Cardiac septum (tissue), 1 donor: ENCODE measurements at regions not wholly inside any gene's neighbourhood (a gene's known extent, or its start where the extent isn't known, plus 50 kb on each side); places are given as distances from the start of the nearest gene placed in this dataset.
"Not testable (repeated sequence)": the region's sequence is repeated elsewhere in the genome, so short reads cannot be mapped to it uniquely, and the experiment has no call there.

ENCODE experiments used
- DNase-seq: peaks from one replicate; pipeline ENCODE4 v3.0.0-alpha.2; 2020; ENCODE audit warnings: low spot score
- intact Hi-C: fragments of 100-400 bp; cut with DNase I; formaldehyde crosslinking; loops from one replicate; pipeline ENCODE4 v1.14.0; 2022
- donor health status: DM: no; HTN: no; CAD: no.

- intact Hi-C loops, result no loop called here
- DNase-seq, result no peak
Measured at GRCh38 chr9:82720515-82720914, 342.4 kb downstream of the RASEF start.

- no peak for DNase-seq
- intact Hi-C loops, result no loop called here
Measured at GRCh38 chr9:82721593-82721992, 341.3 kb downstream of the RASEF start.

DNA sequence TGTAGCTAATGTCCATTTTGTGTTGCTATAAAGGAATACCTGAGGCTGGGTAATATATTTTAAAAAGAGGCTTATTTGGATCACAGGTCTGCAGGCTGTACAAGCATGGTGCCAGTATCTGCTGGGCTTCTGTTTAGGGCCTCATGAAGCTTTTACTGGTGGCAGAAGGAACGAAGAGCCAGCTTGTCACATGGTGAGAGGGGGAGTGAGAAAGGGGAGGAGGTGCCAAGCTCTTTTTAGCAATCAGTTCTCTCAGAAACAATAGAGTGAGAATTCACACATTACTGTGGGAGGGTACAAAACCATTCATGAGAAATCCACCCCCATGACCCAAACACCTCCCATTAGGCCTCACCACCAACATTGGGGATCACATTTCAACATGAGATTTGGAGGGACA, 340.9 kb downstream of the RASEF start:
- no peak for DNase-seq
- intact Hi-C loops, result no loop called here

- no peak for DNase-seq
- intact Hi-C loops, result no loop called here
Measured at GRCh38 chr9:82722561-82722960, 340.4 kb downstream of the RASEF start.

- intact Hi-C loops, result no loop called here
- no peak for DNase-seq
Measured at GRCh38 chr9:82726424-82727276, 336.3 kb downstream of the RASEF start.

DNA sequence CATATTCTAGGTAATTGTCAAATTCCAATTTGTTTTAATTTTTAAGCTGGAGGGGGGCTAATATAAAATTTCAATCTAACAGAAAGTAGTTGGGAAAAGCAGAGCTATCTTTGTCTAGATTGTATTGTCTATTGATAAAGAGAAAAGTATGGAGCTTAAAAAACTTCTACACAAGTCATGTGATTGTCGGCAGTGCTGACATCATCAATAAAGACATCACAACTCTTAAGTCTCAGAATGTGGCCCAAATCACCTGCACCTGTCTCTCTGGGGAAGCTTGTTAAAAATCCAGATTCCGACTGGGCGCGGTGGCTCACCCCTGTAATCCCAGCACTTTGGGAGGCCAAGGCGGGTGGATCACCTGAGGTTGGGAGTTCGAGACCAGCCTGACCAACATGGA, 333.8 kb downstream of the RASEF start:
- DNase-seq, result no peak
- intact Hi-C loops, result no loop called here

DNA sequence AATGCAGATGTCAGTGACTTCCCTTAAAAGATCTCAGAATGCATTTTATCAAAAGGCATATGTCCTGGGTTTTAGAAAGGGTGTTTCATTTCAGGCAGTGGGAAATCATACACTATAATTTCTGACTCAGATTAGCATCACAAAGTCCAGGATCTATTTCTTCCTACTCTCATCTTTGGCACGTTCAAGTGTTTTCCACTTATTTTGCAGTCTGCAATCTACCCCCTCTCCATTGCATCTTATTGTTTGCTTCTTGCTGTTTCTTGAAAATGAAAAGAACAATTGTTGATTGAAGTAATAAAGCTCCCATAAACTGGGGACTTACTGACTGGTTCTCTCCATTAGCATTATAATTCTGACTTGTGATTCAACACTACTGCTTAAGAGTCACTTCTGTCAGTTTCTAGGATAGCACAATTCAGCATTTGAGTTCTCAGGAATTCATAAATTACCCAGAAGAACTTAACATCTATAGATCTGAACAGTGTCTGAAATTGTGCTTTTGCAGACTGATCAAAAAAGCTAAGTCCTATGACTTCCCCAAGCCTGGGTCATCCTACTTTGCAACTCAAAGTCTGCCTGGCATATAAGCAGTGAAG, 332.9 kb downstream of the RASEF start:
- intact Hi-C loops, result no loop called here
- DNase-seq, result no peak

DNA sequence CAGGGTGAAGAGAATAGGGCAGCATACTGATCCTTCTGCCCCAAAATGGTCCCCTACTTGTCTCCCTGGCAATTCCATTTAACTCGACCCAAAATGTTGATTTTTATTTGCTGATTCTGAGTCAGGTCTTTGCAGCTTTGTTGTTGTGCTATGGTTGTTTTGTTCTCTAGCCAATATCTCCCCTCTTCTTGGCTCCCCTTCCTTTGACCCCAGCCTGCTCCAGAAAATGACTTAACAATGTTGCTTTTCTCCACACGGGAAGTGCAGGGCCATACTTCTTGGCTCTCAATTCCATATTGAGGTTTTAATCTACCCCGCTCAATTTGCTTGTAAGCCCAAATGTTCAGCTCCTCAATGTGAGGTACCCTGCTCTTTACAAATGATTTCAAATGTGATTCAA, 330.0 kb downstream of the RASEF start:
- no peak for DNase-seq
- intact Hi-C loops, result no loop called here

DNA sequence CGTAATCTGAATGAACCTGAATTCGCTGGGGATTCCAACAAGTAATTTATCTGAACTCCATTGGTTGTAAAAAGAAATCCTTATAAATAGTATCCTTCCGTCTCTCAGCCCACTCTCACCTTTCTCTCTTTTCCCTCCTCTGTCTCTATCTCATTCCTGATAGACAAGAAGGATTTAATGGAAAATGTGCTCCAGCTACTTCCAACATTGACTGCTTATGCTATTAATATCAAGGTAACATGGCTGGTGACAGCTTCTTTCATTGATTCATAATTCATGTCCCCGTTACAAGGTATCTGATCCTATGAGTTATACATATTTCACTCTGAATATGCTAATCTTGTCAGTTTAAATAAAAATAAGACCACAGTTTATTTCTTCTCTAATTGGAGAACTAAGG, 326.8 kb downstream of the RASEF start:
- DNase-seq, result no peak
- intact Hi-C loops, result no loop called here

- no peak for DNase-seq
- intact Hi-C loops, result no loop called here
Measured at GRCh38 chr9:82736701-82737100, 326.2 kb downstream of the RASEF start.

DNA sequence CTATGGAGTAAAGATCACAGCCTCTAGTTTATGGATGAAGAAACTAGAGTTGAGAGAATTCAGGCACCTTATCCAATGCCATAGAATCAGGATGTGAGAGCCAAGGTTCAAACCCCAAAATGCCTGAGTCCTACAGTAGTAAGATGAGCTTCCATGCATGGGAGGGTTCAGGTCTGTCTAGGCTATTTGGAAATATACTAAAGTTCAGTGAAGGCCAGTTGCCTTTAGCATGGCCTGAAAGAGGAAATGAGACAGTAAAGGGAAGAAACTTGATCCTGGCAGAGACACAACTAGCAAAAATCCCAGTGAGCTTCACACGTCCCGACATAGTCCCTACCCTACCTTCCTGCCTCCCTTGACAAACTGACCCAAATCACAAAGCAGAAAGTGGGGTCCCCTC, 317.0 kb downstream of the RASEF start:
- no peak for DNase-seq
- intact Hi-C loops, result no loop called here

DNA sequence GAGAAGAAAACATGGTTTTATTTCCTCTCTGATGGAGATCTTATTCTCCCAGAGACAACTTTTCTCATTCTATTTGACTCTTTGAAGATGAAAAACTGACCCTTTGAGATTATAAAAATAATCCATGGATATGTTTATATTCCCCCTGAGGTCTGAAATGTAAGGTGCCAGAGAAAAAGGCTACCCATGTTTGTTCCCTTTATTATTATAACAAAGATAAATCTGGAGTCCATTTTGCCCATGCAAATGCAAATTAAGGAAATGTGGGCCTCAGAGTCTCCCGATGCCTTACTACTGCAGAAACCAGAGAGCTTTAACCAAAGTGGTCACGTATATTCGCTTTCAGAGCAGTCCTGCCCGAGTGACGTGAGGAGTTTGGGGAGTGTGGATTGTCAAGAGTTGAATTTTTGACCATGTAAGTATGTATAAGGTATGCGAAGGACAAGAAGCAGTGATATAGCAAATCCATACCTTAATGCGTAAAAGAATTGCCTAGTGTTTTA, 312.5 kb downstream of the RASEF start:
- intact Hi-C loops, result no loop called here

DNA sequence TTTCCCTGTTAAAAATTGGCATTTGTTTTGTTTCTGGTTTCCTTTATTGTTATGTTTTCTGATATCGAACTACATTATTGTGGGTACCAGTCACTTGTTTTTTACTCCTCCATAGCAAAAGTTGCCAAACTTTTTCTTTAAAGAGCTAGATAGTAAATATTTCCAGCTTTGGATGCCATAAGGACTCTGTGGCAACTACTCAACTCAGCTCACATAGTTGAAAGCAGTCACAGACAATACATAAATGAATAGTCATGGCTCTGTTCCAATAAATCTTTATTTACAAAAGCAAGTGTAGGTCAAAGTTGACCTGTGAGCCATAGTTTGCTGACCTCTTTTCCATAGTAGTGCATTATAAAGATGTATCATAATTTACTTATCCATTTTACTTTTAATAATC, 305.0 kb downstream of the RASEF start:
- DNase-seq, result no peak
- intact Hi-C loops, result no loop called here

More for the DNA sequence above, 312.5 kb downstream of the RASEF start:
- no peak for DNase-seq

DNA sequence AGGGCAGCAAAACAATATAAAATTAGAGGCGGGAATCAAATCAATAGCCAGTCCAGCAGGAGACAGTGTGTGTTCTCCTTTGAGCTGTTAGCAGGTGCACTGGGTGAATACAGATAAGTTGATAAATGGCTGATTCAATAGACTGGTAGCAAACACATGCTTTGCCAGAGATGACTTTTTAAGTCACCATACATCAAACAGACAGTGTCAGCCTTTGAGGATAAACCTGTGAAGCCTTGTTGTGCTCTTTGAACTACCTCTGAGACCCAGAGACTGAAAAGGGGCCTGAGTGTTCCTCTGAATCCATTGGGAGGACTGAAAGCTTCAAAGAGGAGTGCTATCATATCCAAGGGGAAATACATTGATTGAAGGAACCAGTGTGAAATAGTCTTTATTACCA, 301.9 kb downstream of the RASEF start:
- DNase-seq, result no peak
- intact Hi-C loops, result no loop called here

DNA sequence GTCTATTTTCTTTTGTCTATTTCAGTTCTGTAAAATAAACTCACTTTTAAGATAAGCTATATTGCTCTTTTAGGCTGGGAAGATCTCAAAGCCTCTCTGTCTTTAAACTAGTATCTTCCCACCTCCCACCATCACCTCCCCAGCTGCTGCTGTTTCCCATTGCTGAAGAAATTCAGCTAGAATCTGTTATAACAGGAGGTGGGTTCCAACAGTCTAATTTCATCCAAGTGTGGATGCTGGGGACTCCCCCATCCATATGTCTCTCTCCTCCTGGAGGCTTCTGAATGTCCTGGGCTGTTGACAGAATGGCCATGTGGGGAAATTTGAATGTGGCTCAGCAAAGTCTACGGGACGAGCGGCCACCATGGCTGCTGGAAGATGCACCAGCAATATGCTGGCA, 301.0 kb downstream of the RASEF start:
- intact Hi-C loops, result no loop called here
- DNase-seq, result no peak

DNA sequence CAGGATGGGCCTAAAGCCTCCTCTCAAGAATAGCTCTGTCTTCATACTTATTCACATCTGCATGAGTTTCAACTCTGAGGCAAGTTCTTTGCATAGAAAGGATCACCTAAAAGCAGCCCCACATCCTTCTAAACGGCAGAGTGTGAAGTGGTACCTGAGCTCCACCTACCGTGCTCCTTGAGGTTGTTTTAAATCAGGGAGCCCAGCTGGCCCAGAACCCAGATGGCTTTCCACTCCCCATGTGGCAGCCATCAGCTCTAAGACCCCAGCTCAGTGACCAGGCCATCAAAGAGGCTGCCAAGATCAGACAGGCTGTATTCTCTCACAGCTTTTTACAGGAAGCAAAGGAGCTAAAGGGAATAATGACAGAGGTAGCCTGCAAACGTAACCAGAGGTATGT, 299.3 kb downstream of the RASEF start:
- intact Hi-C loops, result no loop called here
- DNase-seq, result no peak

DNA sequence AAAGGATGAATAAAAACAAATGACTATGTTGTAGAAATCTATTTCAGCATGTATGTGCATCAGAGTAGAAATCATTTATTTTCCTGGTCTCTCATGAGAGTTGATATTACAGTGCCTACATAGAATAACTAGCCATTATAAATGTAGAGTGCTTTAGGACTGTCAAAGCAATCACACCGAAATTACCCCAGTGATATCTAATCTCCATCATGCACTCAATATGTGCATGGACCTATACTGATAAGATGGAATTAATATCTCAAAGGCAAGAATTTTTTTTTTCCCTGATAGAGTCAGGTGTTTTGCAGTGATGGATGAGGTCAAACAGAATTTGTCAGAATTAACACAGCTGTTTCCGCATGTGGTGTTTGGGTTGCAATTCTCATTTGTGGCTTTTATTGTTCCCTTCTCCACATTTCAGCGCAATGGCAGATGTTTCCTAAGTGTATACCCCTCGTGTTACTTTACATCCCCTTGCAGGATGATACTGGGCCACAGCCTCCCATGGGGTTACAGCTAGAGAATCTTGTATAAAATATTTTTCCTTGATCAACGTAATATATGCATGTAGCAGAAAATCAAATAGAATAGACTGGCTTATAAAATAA, 298.8 kb downstream of the RASEF start:
- intact Hi-C loops, result no loop called here
- DNase-seq, result no peak

- intact Hi-C loops, DNase-seq: not testable (repeated sequence)
Measured at GRCh38 chr9:82774707-82775231, 288.2 kb downstream of the RASEF start.

DNA sequence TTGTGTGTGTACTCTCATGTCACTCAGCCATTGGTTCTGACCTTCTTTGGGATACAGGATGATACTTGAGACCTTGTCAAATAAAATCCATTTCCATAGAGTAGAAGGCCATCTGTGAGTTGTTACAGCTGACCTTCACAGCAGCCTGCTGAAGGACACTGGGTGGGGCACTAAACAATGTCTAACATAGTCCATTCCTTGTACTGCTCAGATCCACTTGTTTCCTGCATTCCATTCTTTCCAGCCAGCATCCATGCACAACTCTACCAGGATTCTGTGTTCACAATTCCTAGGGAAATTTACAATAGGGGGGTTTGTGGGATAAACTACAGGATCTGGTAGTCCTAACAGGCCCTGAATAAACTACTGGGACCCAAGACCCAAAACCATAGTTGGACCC, 286.4 kb downstream of the RASEF start:
- intact Hi-C loops, result no loop called here
- DNase-seq, result no peak

- DNase-seq, result no peak
- intact Hi-C loops, result no loop called here
Measured at GRCh38 chr9:82777366-82777765, 285.6 kb downstream of the RASEF start.

DNA sequence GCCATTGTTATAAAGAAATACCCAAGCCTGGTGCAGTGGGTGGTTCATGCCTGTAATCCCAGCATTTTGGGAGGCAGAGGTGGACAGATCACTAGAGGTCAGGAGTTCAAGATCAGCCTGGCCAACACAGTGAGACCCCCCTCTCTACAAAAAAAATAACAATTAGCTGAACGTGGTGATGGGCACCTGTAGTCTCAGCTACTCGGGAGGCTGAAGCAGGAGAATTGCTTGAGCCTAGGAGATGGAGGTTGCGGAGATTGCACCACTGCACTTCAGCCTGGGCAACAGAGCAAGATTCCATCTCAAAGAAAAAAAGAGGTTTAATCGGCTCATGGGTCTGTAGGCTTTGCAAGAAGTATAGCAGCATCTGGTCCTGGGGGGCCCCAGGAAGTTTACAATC, 284.0 kb downstream of the RASEF start:
- intact Hi-C loops, DNase-seq: not testable (repeated sequence)
